Activated B cell treated with CpG ODN at 0.5 μM for 24 hours (primary cell): ENCODE measurements at regions not wholly inside any gene's neighbourhood (a gene's known extent, or its start where the extent isn't known, plus 50 kb on each side); places are given as distances from the start of the nearest gene placed in this dataset.
"Not testable (repeated sequence)": the region's sequence is repeated elsewhere in the genome, so short reads cannot be mapped to it uniquely, and the experiment has no call there.

Experiments used
- ATAC-seq: fragments of 200-7000 bp; cut with Tn5 transposase; one replicate; pipeline ENCODE4 v1.10.0; 2021; ENCODE audit warnings: low read depth, mild to moderate bottlenecking, moderate library complexity
- CTCF ChIA-PET: fragments of 350-600 bp; sonication (Branson Sonifier 250); formaldehyde crosslinking; loops from one replicate; lab custom pipeline; 2021; ENCODE audit warnings: antibody characterized with exemption; lab: Charles Lee
- POLR2A ChIA-PET: fragments of 350-600 bp; sonication (Branson Sonifier 250); formaldehyde crosslinking; loops from one replicate; lab custom pipeline; 2021; ENCODE audit warnings: antibody characterized with exemption; lab: Charles Lee
- DNase-seq: peaks from one replicate; pipeline ENCODE4 v3.0.0; 2022
- H3K27ac Mint-ChIP-seq: one replicate; pipeline ENCODE4 v1.8.0; 2020; ENCODE audit warnings: mixed read lengths
- H3K27me3 Mint-ChIP-seq: one replicate; pipeline ENCODE4 v1.8.0; 2021; ENCODE audit warnings: mixed read lengths
- H3K36me3 Mint-ChIP-seq: one replicate; pipeline ENCODE4 v1.8.0; 2021; ENCODE audit warnings: low read depth, mixed read lengths
- H3K4me1 Mint-ChIP-seq: one replicate; pipeline ENCODE4 v1.8.0; 2021; ENCODE audit warnings: mixed read lengths
- H3K4me3 Mint-ChIP-seq: one replicate; pipeline ENCODE4 v1.8.0; 2020; ENCODE audit warnings: mild to moderate bottlenecking, mixed read lengths
- H3K9me3 Mint-ChIP-seq: one replicate; pipeline ENCODE4 v1.8.0; 2020; ENCODE audit warnings: mixed read lengths
- CTCF ChIP-seq: fragments of 200-600 bp; IDR thresholded peaks from one replicate; pipeline ENCODE4 v1.8.0; 2022; ENCODE audit warnings: antibody characterized with exemption, mild to moderate bottlenecking
- intact Hi-C: fragments of 100-400 bp; cut with micrococcal nuclease; formaldehyde crosslinking; loops from one replicate; pipeline ENCODE4 v1.15.1; 2024

- CTCF ChIA-PET, result no interaction called here
- Mint-ChIP-seq H3K36me3 (no peaks in the 10 kb centered on the region), H3K27me3 (no peaks in the 10 kb centered on the region), H3K4me1 (no peaks in the 10 kb centered on the region), H3K9me3 (no peaks in the 10 kb centered on the region), H3K27ac (no peak overlapping the region), H3K4me3 (no peak overlapping the region)
- TF ChIP-seq CTCF, result no peak
- no peak for DNase-seq
- intact Hi-C loops, result no loop called here
- POLR2A ChIA-PET, result no interaction called here
- no peak for ATAC-seq
These were observed 307.9 kb downstream of the RPIA start for GRCh38 chr2:88999365-88999764.

GRCh38 chr2:89000235-89000634 is 308.8 kb downstream of the RPIA start:
- Mint-ChIP-seq H3K27me3 (no peaks in the 10 kb centered on the region), H3K4me3 (no peak overlapping the region), H3K4me1 (no peaks in the 10 kb centered on the region), H3K36me3 (no peaks in the 10 kb centered on the region), H3K9me3 (no peaks in the 10 kb centered on the region), H3K27ac (no peak overlapping the region)
- intact Hi-C loops, result no loop called here
- ATAC-seq (no peak), DNase-seq (no peak)
- CTCF ChIA-PET, result no interaction called here
- POLR2A ChIA-PET, result no interaction called here
- no peak for TF ChIP-seq CTCF

- H3K36me3 Mint-ChIP-seq, DNase-seq, H3K9me3 Mint-ChIP-seq, ATAC-seq, CTCF ChIA-PET, POLR2A ChIA-PET, H3K27me3 Mint-ChIP-seq, intact Hi-C loops, H3K27ac Mint-ChIP-seq, H3K4me1 Mint-ChIP-seq, H3K4me3 Mint-ChIP-seq: not testable (repeated sequence)
These were observed 312.8 kb downstream of the RPIA start for GRCh38 chr2:89004238-89004637.

- ATAC-seq, result peak; percentile 58
These were observed 329.1 kb downstream of the RPIA start for GRCh38 chr2:89020566-89020965.

GRCh38 chr2:89026296-89026695 is 334.8 kb downstream of the RPIA start:
- ATAC-seq, POLR2A ChIA-PET, H3K36me3 Mint-ChIP-seq, H3K4me3 Mint-ChIP-seq, DNase-seq, H3K27ac Mint-ChIP-seq, H3K27me3 Mint-ChIP-seq, CTCF ChIA-PET, intact Hi-C loops, H3K9me3 Mint-ChIP-seq: not testable (repeated sequence)
- peaks cover 12% of the 10 kb centered on the region for H3K4me1 Mint-ChIP-seq

More at GRCh38 chr2:89020566-89020965, 329.1 kb downstream of the RPIA start:
- H3K27me3 Mint-ChIP-seq, H3K4me3 Mint-ChIP-seq, intact Hi-C loops, CTCF ChIA-PET, DNase-seq, H3K36me3 Mint-ChIP-seq, POLR2A ChIA-PET, H3K9me3 Mint-ChIP-seq, H3K27ac Mint-ChIP-seq: not testable (repeated sequence)
- peaks cover 10% of the 10 kb centered on the region for H3K4me1 Mint-ChIP-seq

GRCh38 chr2:89027115-89027514 is 335.6 kb downstream of the RPIA start:
- H3K4me3 Mint-ChIP-seq, H3K27me3 Mint-ChIP-seq, DNase-seq, CTCF ChIA-PET, H3K27ac Mint-ChIP-seq, intact Hi-C loops, H3K9me3 Mint-ChIP-seq, H3K36me3 Mint-ChIP-seq, POLR2A ChIA-PET, ATAC-seq: not testable (repeated sequence)
- peaks cover 12% of the 10 kb centered on the region for H3K4me1 Mint-ChIP-seq

- POLR2A ChIA-PET, H3K9me3 Mint-ChIP-seq, H3K36me3 Mint-ChIP-seq, intact Hi-C loops, H3K27ac Mint-ChIP-seq, ATAC-seq, CTCF ChIA-PET, H3K27me3 Mint-ChIP-seq, DNase-seq: not testable (repeated sequence)
- H3K4me3 Mint-ChIP-seq, result peak overlapping the region; percentile 11
- H3K4me1 Mint-ChIP-seq, result peaks cover 12% of the 10 kb centered on the region
These were observed 336.1 kb downstream of the RPIA start for GRCh38 chr2:89027536-89027935.

- peaks cover 12% of the 10 kb centered on the region for H3K4me1 Mint-ChIP-seq
- CTCF ChIA-PET, result not testable (repeated sequence)
These were observed 337.8 kb downstream of the RPIA start for GRCh38 chr2:89029257-89029656.

GRCh38 chr2:89048138-89049066 is 356.9 kb downstream of the RPIA start:
- H3K27ac Mint-ChIP-seq, CTCF ChIA-PET, H3K36me3 Mint-ChIP-seq, DNase-seq, H3K4me3 Mint-ChIP-seq, H3K27me3 Mint-ChIP-seq, POLR2A ChIA-PET, H3K4me1 Mint-ChIP-seq, H3K9me3 Mint-ChIP-seq: not testable (repeated sequence)
- ATAC-seq, result peak; percentile 60
- intact Hi-C loops, result loop anchor here (5.0 to 10.0 kb wide), 2 partner anchors 216 to 304 kb away; no protein-coding TSS in a partner anchor

More at GRCh38 chr2:89029257-89029656, 337.8 kb downstream of the RPIA start:
- H3K27me3 Mint-ChIP-seq, DNase-seq, H3K9me3 Mint-ChIP-seq, H3K4me3 Mint-ChIP-seq, intact Hi-C loops, H3K27ac Mint-ChIP-seq, ATAC-seq, POLR2A ChIA-PET, H3K36me3 Mint-ChIP-seq: not testable (repeated sequence)

- DNase-seq, H3K27me3 Mint-ChIP-seq, H3K4me3 Mint-ChIP-seq, ATAC-seq, H3K27ac Mint-ChIP-seq, CTCF ChIA-PET, H3K9me3 Mint-ChIP-seq, intact Hi-C loops, POLR2A ChIA-PET, H3K4me1 Mint-ChIP-seq, H3K36me3 Mint-ChIP-seq: not testable (repeated sequence)
These were observed 367.1 kb downstream of the RPIA start for GRCh38 chr2:89058616-89059015.
